ENCODE measurements at regions not wholly inside any gene's neighbourhood (a gene's known extent, or its start where the extent isn't known, plus 50 kb on each side); places are given as distances from the start of the nearest gene placed in this dataset.
"Not testable (repeated sequence)": the region's sequence is repeated elsewhere in the genome, so short reads cannot be mapped to it uniquely, and the experiment has no call there.

GRCh38 chr9:117936185-117937130, 232.3 kb downstream of the TLR4 start:
- H3K36me3 ChIP-seq (ENCODE audit: control insufficient read depth in 2 of 2, insufficient read depth in 2 of 2, low read length in 2 of 2) = no peaks in the 10 kb centered on the region

GRCh38 chr9:117938086-117938485, 233.9 kb downstream of the TLR4 start:
- no peak overlapping the region for H3K4me3 ChIP-seq (ENCODE audit: low read length in 2 of 2)
- H3K27me3 ChIP-seq (ENCODE audit: control insufficient read depth in 1 of 2, insufficient read depth in 2 of 2, low read length in 2 of 2) = peaks cover 0 to 3% of the 10 kb centered on the region in 2 donors
- no peak overlapping the region for H3K27ac ChIP-seq (ENCODE audit: low read length)
- no peaks in the 10 kb centered on the region for H3K4me1 ChIP-seq (ENCODE audit: control insufficient read depth, insufficient read depth, low read length)
- H3K9ac ChIP-seq (ENCODE audit: low read length in 2 of 2) = no peak overlapping the region
- no peaks in the 10 kb centered on the region for H3K9me3 ChIP-seq (ENCODE audit: control insufficient read depth in 2 of 2, low read length in 2 of 2)
- no peaks in the 10 kb centered on the region for H3K36me3 ChIP-seq (ENCODE audit: control insufficient read depth in 2 of 2, insufficient read depth in 2 of 2, low read length in 2 of 2)

More at GRCh38 chr9:117936185-117937130, 232.3 kb downstream of the TLR4 start:
- Histone ChIP-seq H3K9me3 (ENCODE audit: control insufficient read depth in 2 of 2, low read length in 2 of 2) (no peaks in the 10 kb centered on the region), H3K27me3 (ENCODE audit: control insufficient read depth in 1 of 2, insufficient read depth in 2 of 2, low read length in 2 of 2) (peaks cover 0 to 3% of the 10 kb centered on the region in 2 donors), H3K9ac (ENCODE audit: low read length in 2 of 2) (no peak overlapping the region), H3K4me1 (ENCODE audit: control insufficient read depth, insufficient read depth, low read length) (no peaks in the 10 kb centered on the region), H3K4me3 (ENCODE audit: low read length in 2 of 2) (no peak overlapping the region), H3K27ac (ENCODE audit: low read length) (no peak overlapping the region)

DNA sequence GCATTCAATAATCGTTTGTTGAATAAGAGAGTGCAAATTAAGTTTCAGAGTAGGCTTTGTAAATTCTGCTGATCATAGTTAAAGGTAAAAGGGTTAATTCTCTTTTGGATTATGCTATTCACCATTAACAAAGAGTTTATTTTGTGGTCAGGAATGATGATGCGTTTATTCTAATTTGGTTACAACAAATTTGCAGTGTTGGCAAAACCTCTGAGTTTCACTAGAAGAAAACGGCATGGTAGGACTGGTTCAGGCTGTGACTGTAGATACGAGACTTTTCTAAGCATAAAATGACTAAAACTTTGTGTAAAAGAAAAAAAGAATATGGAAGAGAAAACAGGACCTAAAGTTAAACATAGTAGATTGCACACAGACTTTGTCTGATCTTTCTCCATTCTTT, 234.7 kb downstream of the TLR4 start:
- Histone ChIP-seq H3K27me3 (ENCODE audit: control insufficient read depth in 1 of 2, insufficient read depth in 2 of 2, low read length in 2 of 2) (peaks cover 0 to 3% of the 10 kb centered on the region in 2 donors), H3K4me3 (ENCODE audit: low read length in 2 of 2) (no peak overlapping the region), H3K36me3 (ENCODE audit: control insufficient read depth in 2 of 2, insufficient read depth in 2 of 2, low read length in 2 of 2) (no peaks in the 10 kb centered on the region)

GRCh38 chr9:117944750-117945149, 240.5 kb downstream of the TLR4 start:
- not testable (repeated sequence) for H3K9ac ChIP-seq (ENCODE audit: low read length in 2 of 2); H3K36me3 ChIP-seq (ENCODE audit: control insufficient read depth in 2 of 2, insufficient read depth in 2 of 2, low read length in 2 of 2); H3K4me1 ChIP-seq (ENCODE audit: control insufficient read depth, insufficient read depth, low read length); H3K27ac ChIP-seq (ENCODE audit: low read length); H3K4me3 ChIP-seq (ENCODE audit: low read length in 2 of 2); H3K27me3 ChIP-seq (ENCODE audit: control insufficient read depth in 1 of 2, insufficient read depth in 2 of 2, low read length in 2 of 2); H3K9me3 ChIP-seq (ENCODE audit: control insufficient read depth in 2 of 2, low read length in 2 of 2)

More for the DNA sequence above, 234.7 kb downstream of the TLR4 start:
- Histone ChIP-seq H3K9ac (ENCODE audit: low read length in 2 of 2) (no peak overlapping the region), H3K4me1 (ENCODE audit: control insufficient read depth, insufficient read depth, low read length) (no peaks in the 10 kb centered on the region), H3K9me3 (ENCODE audit: control insufficient read depth in 2 of 2, low read length in 2 of 2) (no peaks in the 10 kb centered on the region), H3K27ac (ENCODE audit: low read length) (no peak overlapping the region)

- no peak overlapping the region for H3K9ac ChIP-seq (ENCODE audit: low read length in 2 of 2)
- H3K4me3 ChIP-seq (ENCODE audit: low read length in 2 of 2) = no peak overlapping the region
- H3K27me3 ChIP-seq (ENCODE audit: control insufficient read depth in 1 of 2, insufficient read depth in 2 of 2, low read length in 2 of 2) = peaks cover 0 to 3% of the 10 kb centered on the region in 2 donors
- no peak overlapping the region for H3K27ac ChIP-seq (ENCODE audit: low read length)
- H3K36me3 ChIP-seq (ENCODE audit: control insufficient read depth in 2 of 2, insufficient read depth in 2 of 2, low read length in 2 of 2) = no peaks in the 10 kb centered on the region
- no peaks in the 10 kb centered on the region for H3K4me1 ChIP-seq (ENCODE audit: control insufficient read depth, insufficient read depth, low read length)
- H3K9me3 ChIP-seq (ENCODE audit: control insufficient read depth in 2 of 2, low read length in 2 of 2) = no peaks in the 10 kb centered on the region
Observed at GRCh38 chr9:117945286-117945685, 241.1 kb downstream of the TLR4 start.

- Histone ChIP-seq H3K4me1 (ENCODE audit: control insufficient read depth, insufficient read depth, low read length) (no peaks in the 10 kb centered on the region), H3K36me3 (ENCODE audit: control insufficient read depth in 2 of 2, insufficient read depth in 2 of 2, low read length in 2 of 2) (no peaks in the 10 kb centered on the region), H3K9ac (ENCODE audit: low read length in 2 of 2) (no peak overlapping the region), H3K4me3 (ENCODE audit: low read length in 2 of 2) (no peak overlapping the region), H3K27me3 (ENCODE audit: control insufficient read depth in 1 of 2, insufficient read depth in 2 of 2, low read length in 2 of 2) (no peaks in the 10 kb centered on the region), H3K27ac (ENCODE audit: low read length) (no peak overlapping the region), H3K9me3 (ENCODE audit: control insufficient read depth in 2 of 2, low read length in 2 of 2) (no peaks in the 10 kb centered on the region)
Observed at GRCh38 chr9:117951127-117951526, 246.9 kb downstream of the TLR4 start.

- no peaks in the 10 kb centered on the region for H3K36me3 ChIP-seq (ENCODE audit: control insufficient read depth in 2 of 2, insufficient read depth in 2 of 2, low read length in 2 of 2)
Observed at GRCh38 chr9:117952581-117952980, 248.4 kb downstream of the TLR4 start.

GRCh38 chr9:117957267-117957666, 253.1 kb downstream of the TLR4 start:
- no peaks in the 10 kb centered on the region for H3K4me1 ChIP-seq (ENCODE audit: control insufficient read depth, insufficient read depth, low read length)
- H3K27ac ChIP-seq (ENCODE audit: low read length) = no peak overlapping the region
- H3K27me3 ChIP-seq (ENCODE audit: control insufficient read depth in 1 of 2, insufficient read depth in 2 of 2, low read length in 2 of 2) = no peaks in the 10 kb centered on the region
- no peaks in the 10 kb centered on the region for H3K36me3 ChIP-seq (ENCODE audit: control insufficient read depth in 2 of 2, insufficient read depth in 2 of 2, low read length in 2 of 2)
- no peaks in the 10 kb centered on the region for H3K9me3 ChIP-seq (ENCODE audit: control insufficient read depth in 2 of 2, low read length in 2 of 2)
- no peak overlapping the region for H3K4me3 ChIP-seq (ENCODE audit: low read length in 2 of 2)
- H3K9ac ChIP-seq (ENCODE audit: low read length in 2 of 2) = no peak overlapping the region

More at GRCh38 chr9:117952581-117952980, 248.4 kb downstream of the TLR4 start:
- Histone ChIP-seq H3K9me3 (ENCODE audit: control insufficient read depth in 2 of 2, low read length in 2 of 2) (no peaks in the 10 kb centered on the region), H3K4me1 (ENCODE audit: control insufficient read depth, insufficient read depth, low read length) (no peaks in the 10 kb centered on the region), H3K4me3 (ENCODE audit: low read length in 2 of 2) (no peak overlapping the region), H3K9ac (ENCODE audit: low read length in 2 of 2) (no peak overlapping the region), H3K27ac (ENCODE audit: low read length) (no peak overlapping the region), H3K27me3 (ENCODE audit: control insufficient read depth in 1 of 2, insufficient read depth in 2 of 2, low read length in 2 of 2) (no peaks in the 10 kb centered on the region)

GRCh38 chr9:117958726-117959125, 254.5 kb downstream of the TLR4 start:
- no peak overlapping the region for H3K4me3 ChIP-seq (ENCODE audit: low read length in 2 of 2)
- H3K9me3 ChIP-seq (ENCODE audit: control insufficient read depth in 2 of 2, low read length in 2 of 2) = no peaks in the 10 kb centered on the region
- H3K4me1 ChIP-seq (ENCODE audit: control insufficient read depth, insufficient read depth, low read length) = no peaks in the 10 kb centered on the region
- no peaks in the 10 kb centered on the region for H3K36me3 ChIP-seq (ENCODE audit: control insufficient read depth in 2 of 2, insufficient read depth in 2 of 2, low read length in 2 of 2)
- H3K27ac ChIP-seq (ENCODE audit: low read length) = no peak overlapping the region
- no peak overlapping the region for H3K9ac ChIP-seq (ENCODE audit: low read length in 2 of 2)
- H3K27me3 ChIP-seq (ENCODE audit: control insufficient read depth in 1 of 2, insufficient read depth in 2 of 2, low read length in 2 of 2) = no peaks in the 10 kb centered on the region

DNA sequence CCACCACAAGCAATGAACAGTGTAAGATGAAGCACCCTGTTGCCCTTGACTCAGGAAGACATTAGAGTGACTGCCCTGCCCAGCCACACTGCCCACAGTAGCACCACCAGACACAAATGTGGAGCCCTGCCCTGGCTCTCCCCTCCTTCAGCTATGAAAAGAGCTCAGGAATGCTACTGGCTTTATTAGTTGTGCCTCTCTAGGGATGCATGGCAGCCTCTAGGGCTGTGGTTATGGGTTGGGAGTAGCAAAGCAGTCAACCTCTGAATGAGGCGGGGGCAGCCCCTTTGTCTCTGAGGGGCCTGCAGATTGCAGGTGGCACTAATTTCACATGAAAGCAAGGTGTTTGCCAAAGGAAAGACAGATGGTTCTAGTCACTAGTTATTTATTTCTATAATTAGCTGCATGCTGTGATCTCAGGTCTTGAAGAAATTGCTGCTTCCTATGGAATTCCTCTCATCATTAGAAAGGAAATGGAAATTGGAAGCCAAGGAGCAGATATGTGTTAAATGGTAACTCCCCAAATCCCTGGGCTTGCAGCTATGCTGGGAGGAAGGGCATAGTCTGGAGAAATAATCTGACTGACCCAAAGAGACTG, 259.4 kb downstream of the TLR4 start:
- H3K27ac ChIP-seq (ENCODE audit: low read length) = no peak overlapping the region
- H3K9me3 ChIP-seq (ENCODE audit: control insufficient read depth in 2 of 2, low read length in 2 of 2) = no peaks in the 10 kb centered on the region
- no peaks in the 10 kb centered on the region for H3K4me1 ChIP-seq (ENCODE audit: control insufficient read depth, insufficient read depth, low read length)

More for the DNA sequence above, 259.4 kb downstream of the TLR4 start:
- no peaks in the 10 kb centered on the region for H3K27me3 ChIP-seq (ENCODE audit: control insufficient read depth in 1 of 2, insufficient read depth in 2 of 2, low read length in 2 of 2)
- no peaks in the 10 kb centered on the region for H3K36me3 ChIP-seq (ENCODE audit: control insufficient read depth in 2 of 2, insufficient read depth in 2 of 2, low read length in 2 of 2)
- H3K4me3 ChIP-seq (ENCODE audit: low read length in 2 of 2) = no peak overlapping the region
- no peak overlapping the region for H3K9ac ChIP-seq (ENCODE audit: low read length in 2 of 2)

Data from stomach smooth muscle (tissue), 2 donors.